Right atrium auricular region (tissue), 2 donors: ENCODE measurements at regions not wholly inside any gene's neighbourhood (a gene's known extent, or its start where the extent isn't known, plus 50 kb on each side); places are given as distances from the start of the nearest gene placed in this dataset.
A peak's percentile ranks its signal among the peaks of the same experiment; 100 is the strongest.

ENCODE experiments used
- DNase-seq: peaks from one replicate; pipeline ENCODE4 v3.0.0-alpha.2; 2019; ENCODE audit warnings: low spot score
- H3K27ac ChIP-seq, 2 donors: fragments of 200-600 bp; sonication (generic); 1 replicate in 1 of 2; 2 replicates in 1 of 2; pipeline ENCODE4 v1.5.1; 2016 to 2019
- H3K27me3 ChIP-seq, 2 donors: fragments of 200-600 bp; sonication (generic); one replicate each; pipeline versions ENCODE4 v1.5.1 to v1.6.0; 2017 to 2019
- H3K36me3 ChIP-seq: fragments of 200-600 bp; sonication (generic); one replicate; pipeline ENCODE4 v1.5.1; 2016
- H3K4me1 ChIP-seq, 2 donors: fragments of 200-600 bp; sonication (generic); one replicate each; pipeline versions ENCODE4 v1.5.1 to v1.6.0; 2017 to 2019
- H3K4me3 ChIP-seq, 2 donors: fragments of 200-600 bp; sonication (generic); 1 replicate in 1 of 2; 2 replicates in 1 of 2; pipeline ENCODE4 v1.5.1; 2017 to 2019; ENCODE audit warnings: mild to moderate bottlenecking in 1 of 2, moderate library complexity in 1 of 2
- H3K9me3 ChIP-seq, 2 donors: fragments of 200-600 bp; sonication (generic); one replicate each; pipeline ENCODE4 v1.5.1; 2019
- TF ChIP-seq, protein P1 (sequence below), 2 donors: fragments of 200-600 bp; sonication (generic); IDR thresholded peaks; one replicate each; pipeline ENCODE4 v1.5.1; 2019; ENCODE audit warnings: antibody characterized with exemption in 2 of 2

DNA sequence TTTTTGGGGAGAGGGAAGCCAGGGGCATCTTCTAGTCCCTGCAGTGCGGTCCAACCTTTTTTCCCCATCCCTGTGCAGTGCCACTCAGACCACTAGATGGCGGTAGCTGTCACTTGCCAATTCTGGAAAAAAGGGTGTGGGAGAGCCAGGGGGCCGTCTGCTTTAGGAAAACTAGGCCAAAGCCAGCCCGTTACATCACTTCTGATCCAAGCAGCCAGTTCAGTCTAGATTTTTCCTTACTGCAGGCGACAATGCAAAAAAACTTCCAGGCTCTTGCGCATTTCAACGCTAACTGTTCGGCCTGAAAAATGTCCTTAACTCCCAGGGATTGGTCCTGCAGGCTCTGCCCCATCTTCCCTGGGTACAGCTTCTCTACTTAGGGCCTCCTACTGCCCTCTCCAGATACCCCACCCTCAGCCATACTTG lies 69.2 kb upstream of the CES5A start:
- peak; percentile 91 for DNase-seq
- peaks cover 0 to 4% of the 10 kb centered on the region in 2 donors for H3K4me1 ChIP-seq
- H3K36me3 ChIP-seq: no peaks in the 10 kb centered on the region
- H3K27ac ChIP-seq: peak overlapping the region; percentile 1 to 44
- TF ChIP-seq, protein P1, sequence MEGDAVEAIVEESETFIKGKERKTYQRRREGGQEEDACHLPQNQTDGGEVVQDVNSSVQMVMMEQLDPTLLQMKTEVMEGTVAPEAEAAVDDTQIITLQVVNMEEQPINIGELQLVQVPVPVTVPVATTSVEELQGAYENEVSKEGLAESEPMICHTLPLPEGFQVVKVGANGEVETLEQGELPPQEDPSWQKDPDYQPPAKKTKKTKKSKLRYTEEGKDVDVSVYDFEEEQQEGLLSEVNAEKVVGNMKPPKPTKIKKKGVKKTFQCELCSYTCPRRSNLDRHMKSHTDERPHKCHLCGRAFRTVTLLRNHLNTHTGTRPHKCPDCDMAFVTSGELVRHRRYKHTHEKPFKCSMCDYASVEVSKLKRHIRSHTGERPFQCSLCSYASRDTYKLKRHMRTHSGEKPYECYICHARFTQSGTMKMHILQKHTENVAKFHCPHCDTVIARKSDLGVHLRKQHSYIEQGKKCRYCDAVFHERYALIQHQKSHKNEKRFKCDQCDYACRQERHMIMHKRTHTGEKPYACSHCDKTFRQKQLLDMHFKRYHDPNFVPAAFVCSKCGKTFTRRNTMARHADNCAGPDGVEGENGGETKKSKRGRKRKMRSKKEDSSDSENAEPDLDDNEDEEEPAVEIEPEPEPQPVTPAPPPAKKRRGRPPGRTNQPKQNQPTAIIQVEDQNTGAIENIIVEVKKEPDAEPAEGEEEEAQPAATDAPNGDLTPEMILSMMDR (IDR thresholded peaks at IDR 0.05): peak; percentile 94 to 97
- peaks cover 0 to 17% of the 10 kb centered on the region in 2 donors for H3K9me3 ChIP-seq
- H3K27me3 ChIP-seq: no peaks in the 10 kb centered on the region
- no peak overlapping the region for H3K4me3 ChIP-seq

DNA sequence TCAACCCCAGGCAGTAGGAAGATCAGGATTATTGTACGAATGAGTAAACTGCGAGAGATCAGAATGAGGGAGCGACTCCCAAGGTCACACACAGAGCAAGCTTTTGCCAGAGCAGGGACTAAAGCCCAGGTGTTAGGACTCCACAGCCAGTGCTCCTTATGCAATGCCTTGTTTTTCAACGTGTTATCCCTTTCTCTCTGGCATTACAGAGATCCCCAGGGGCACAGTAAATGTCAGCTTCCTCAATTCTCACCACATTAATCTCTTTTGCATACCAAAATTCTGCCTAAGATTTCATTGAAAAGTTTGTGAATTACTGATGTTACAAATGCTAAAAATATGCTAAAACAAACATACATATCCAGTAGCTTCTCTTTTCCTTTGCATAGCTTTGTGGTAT lies 68.1 kb upstream of the CES5A start:
- Histone ChIP-seq H3K27me3 (no peaks in the 10 kb centered on the region), H3K4me3 (no peak overlapping the region), H3K36me3 (no peaks in the 10 kb centered on the region), H3K4me1 (peaks cover 0 to 4% of the 10 kb centered on the region in 2 donors), H3K9me3 (peaks cover 0 to 18% of the 10 kb centered on the region in 2 donors), H3K27ac (no peak overlapping the region)
- TF ChIP-seq, protein P1 (IDR thresholded peaks at IDR 0.05): no peak
- no peak for DNase-seq

DNA sequence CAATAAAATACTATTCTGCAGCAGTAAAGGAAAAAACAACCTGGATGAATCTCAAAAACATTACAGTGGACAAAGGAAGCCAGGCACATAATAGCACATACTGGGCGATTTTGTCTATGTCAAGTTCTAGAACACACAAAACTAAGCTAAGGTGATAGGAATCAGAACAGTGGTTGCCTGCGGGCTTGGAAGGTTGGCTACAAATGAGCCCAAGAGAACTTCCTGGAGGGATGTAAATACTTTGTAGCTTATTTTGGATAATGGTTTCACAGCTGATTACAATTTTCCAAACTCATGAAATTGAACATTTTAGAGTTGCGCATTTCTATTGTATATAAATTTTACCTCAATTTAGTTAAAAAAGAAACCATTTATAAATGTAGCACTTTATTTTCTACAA lies 67.6 kb upstream of the CES5A start:
- peaks cover 0 to 18% of the 10 kb centered on the region in 2 donors for H3K9me3 ChIP-seq
- TF ChIP-seq, protein P1 (IDR thresholded peaks at IDR 0.05): no peak
- no peak for DNase-seq
- H3K4me3 ChIP-seq: no peak overlapping the region
- H3K27me3 ChIP-seq: no peaks in the 10 kb centered on the region
- peaks cover 0 to 4% of the 10 kb centered on the region in 2 donors for H3K4me1 ChIP-seq
- H3K27ac ChIP-seq: no peak overlapping the region
- no peaks in the 10 kb centered on the region for H3K36me3 ChIP-seq

DNA sequence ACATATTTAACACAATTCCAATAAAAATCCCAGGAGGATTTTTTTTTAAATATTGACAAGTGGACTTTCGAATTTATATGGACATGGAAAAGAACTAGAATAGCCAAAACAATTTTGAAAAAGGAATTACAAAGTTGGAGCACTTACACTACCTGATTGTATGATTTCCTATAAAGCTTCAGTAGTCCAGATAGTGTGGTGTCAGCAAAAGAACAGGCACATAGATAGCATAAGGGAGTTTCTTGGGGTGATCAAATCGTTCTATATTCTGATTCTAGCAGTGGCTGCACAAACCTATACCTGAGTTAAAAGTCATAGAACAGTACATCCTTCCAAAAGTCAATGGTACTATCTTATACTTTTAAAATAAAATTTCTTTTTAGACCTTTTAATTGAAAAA lies 66.4 kb upstream of the CES5A start:
- H3K4me1 ChIP-seq: peaks cover 0 to 4% of the 10 kb centered on the region in 2 donors
- no peaks in the 10 kb centered on the region for H3K27me3 ChIP-seq
- no peak overlapping the region for H3K4me3 ChIP-seq
- no peak for DNase-seq
- no peak overlapping the region for H3K27ac ChIP-seq
- peaks cover 0 to 18% of the 10 kb centered on the region in 2 donors for H3K9me3 ChIP-seq
- TF ChIP-seq, protein P1 (IDR thresholded peaks at IDR 0.05): no peak
- H3K36me3 ChIP-seq: no peaks in the 10 kb centered on the region

DNA sequence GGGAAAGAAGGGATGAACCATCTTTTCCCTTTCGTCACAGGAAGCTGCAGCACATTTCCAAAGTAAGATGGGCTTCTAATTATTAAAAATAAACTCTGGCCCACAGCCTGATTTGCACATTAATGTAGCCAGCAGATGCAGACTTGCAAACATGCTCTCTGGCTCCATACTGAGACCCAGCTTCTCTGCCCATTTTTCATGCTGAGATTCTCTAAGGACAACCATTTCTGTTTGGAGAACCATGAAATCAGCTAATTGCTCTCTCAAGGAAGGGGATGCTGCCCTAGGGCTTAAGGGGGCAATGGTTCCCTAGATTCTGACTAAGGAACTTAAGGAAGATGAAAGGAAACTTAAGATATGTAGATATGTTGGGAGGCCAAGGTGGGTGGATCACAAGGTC lies 63.0 kb upstream of the CES5A start:
- H3K36me3 ChIP-seq: no peaks in the 10 kb centered on the region
- H3K4me3 ChIP-seq: no peak overlapping the region
- TF ChIP-seq, protein P1 (IDR thresholded peaks at IDR 0.05): no peak
- H3K4me1 ChIP-seq: no peaks in the 10 kb centered on the region
- peaks cover 0 to 18% of the 10 kb centered on the region in 2 donors for H3K9me3 ChIP-seq
- H3K27me3 ChIP-seq: no peaks in the 10 kb centered on the region
- no peak overlapping the region for H3K27ac ChIP-seq
- no peak for DNase-seq

DNA sequence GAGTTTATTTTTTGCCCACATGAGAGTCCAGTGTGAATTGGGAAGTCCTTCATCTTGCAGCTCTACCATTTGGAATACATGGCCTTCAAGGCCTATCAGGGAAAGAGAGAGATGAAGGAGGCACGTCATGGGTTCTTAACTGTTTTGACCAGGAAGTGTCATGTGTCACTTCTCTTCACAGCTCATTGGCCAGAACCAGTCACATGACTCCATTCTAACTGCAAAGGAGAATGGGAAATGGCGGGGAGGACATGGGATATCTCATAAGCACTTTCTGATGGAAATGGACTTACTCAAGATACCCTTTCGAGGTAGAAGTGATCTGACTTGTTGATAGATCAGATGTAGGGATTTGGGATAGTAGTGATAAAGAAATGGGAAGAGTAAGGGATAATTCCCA lies 57.9 kb upstream of the CES5A start:
- Histone ChIP-seq H3K36me3 (no peaks in the 10 kb centered on the region), H3K4me3 (no peak overlapping the region), H3K9me3 (no peaks in the 10 kb centered on the region), H3K4me1 (no peaks in the 10 kb centered on the region), H3K27ac (no peak overlapping the region), H3K27me3 (no peaks in the 10 kb centered on the region)
- no peak for DNase-seq
- TF ChIP-seq, protein P1 (IDR thresholded peaks at IDR 0.05): no peak
